Activated gamma-delta T cell treated with anti-CD3 and anti-CD28 coated beads, Interleukin-2, amount 50 U/mL, for 16 hours (primary cell): ENCODE measurements at regions not wholly inside any gene's neighbourhood (a gene's known extent, or its start where the extent isn't known, plus 50 kb on each side); places are given as distances from the start of the nearest gene placed in this dataset.

Experiments used
- DNase-seq: peaks from one replicate; pipeline ENCODE4 v3.0.0-alpha.2; 2020; ENCODE audit warnings: low read depth

DNA sequence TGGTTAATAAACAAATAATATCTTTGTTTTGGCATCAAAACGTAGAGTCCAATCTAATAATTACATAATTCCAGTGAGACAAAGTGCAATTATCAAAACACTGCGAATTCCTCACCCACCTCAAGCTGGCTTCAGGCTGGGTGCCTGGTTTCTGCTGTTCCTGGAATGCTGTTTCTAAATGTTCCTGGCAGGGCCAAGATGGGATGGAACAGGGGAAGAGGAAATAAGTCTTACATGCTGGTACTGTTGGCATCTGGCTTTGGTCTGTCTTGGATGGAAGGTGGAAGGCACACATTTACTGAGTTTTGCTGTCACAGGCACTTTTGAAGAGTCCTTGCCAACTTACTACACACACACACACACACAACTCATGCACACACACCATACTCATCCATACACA is 101.9 kb upstream of the SLCO3A1 start:
- DNase-seq = no peak

DNA sequence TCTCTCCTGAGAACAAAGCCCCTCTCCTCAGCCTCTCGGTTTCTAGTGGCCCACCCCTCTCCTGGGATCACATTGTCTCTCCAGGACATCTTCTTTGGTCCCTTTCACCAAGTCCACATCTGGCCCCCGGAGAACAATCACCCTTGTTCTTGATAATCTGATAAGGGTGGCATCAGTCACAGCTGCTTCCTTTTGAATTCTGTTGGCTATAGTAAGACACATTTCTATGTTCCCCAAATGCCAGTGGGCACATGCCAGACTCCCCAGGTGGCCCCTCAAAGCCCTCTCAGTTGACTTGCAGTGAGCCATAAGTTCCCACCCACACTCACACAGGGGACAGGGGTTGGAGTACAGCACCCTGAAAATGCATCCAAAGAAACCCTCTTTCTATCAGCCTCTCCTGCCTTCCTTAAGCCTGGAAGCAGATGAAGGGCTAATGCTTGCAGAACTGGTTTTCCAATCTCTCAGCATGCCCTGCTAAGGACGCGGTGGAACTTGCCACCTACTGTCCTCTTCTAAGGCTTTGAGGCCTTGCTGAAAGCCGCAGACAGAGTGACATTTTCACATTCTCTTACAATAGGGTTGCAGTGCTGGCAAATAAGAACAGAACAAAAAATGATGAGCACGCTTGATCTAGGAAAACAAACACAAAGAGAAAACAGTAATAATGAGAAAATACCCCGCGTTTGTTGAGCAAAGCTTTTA is 101.3 kb upstream of the SLCO3A1 start:
- DNase-seq = no peak

DNA sequence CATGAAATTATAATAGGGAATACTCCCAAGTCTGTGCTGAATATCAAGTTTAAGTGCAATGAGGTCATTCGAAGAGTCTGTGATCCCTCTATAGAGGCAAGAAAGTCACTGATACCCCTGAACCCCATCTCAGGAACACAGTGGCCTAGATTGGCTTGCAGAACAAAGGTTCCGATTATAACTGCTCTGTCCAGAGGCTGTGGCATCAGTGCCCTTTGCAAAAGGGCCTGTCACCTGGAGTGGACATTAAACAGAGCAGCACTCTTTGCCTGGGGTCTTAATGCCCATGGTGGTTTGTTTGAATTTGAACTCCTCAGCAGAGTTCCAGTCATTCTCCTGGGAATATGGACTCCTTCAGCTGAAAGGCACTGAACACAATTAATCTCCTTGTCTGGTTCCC is 93.9 kb upstream of the SLCO3A1 start:
- DNase-seq = no peak

DNA sequence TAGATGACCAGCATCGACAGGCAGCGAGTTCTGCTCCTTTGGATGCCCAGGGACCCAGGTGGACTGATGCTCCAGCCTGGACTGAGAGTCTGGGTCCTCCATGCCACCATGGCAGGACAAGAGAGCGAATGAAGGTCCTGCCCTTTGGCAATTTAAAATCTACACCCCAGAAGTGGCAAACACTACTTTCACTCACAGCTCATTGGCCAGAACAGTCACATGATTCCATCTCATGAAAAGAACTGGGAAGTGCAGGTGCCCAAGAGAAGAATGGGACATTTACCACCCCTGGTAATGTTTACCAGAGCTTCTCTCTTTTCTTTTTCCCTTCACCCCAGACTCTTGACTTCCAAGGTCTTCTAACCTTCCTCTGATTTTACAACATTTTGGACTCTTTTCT is 87.8 kb upstream of the SLCO3A1 start:
- DNase-seq = no peak

DNA sequence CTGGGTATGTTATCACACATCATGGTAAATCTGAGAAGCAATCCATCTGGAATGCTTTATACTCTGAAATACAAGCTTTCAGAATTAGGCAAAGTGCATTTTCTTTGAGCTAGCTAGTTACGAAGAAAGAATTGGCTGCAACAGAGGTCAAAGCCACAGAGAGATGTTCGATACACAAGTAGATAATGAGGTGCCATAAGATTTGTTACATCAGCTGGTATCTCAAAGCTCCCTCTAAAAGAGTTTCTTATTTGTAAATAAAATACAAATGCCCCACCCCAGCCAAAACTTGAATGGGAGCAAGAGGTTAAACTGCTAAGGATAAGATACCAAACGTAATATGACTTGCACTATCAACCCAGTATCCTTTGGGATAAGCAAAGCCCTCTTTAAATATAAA is 84.0 kb upstream of the SLCO3A1 start:
- DNase-seq = no peak

DNA sequence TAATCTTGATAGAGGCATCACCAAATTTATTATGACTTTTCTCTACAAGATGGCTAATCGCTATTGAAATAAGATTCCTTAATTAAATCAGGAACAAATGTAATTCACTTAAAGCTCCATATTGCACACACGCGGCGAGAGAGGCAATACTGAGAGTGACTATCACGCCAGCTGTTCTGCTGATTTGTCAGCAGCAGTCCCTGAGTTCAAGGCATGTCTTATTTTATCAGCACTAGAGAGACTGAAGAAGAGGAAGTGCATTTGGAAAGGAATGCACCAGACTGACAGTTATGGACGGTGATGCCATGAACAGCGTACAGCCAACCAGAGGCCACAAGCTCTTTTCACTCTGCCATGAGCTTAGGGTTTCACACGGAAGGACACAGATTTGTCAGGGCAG is 83.6 kb upstream of the SLCO3A1 start:
- no peak for DNase-seq

DNA sequence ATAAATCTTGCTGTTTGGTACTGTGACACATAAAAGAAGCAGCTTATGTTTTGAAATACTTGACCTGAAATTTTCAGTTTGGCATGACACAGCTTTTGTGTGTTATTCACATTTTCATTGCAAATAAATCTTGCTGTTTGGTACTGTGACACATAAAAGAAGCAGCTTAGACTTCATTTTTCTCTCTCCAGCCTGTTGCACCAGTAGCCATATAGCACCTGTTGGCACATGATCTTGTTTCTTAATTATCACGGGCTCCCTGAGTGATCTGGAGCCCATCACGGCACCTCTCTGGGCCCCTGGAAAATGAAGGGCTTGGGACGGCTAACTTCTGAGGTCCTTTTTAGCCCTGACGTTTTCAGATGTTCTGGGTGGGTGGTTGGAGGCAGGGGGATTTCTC is 77.4 kb upstream of the SLCO3A1 start:
- DNase-seq = no peak

DNA sequence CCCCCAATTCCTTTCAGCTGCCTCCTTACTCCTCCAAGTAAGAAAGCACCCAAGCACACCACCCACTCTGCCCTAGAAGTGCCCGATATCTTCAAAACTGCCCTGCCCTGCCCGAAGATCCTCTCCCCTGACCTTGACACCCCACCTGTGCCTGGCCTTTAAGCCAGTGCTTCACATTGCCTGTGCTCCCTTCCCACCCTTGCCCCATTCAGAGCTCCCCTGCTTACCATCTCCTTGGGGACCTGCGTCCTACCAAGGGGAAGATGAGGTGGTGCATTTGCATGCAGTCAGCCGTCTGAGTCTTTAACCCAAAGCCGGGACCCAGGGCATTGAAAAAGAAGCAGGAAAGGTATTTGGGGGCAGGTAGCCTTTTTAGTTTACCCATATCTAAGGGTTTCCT is 73.5 kb upstream of the SLCO3A1 start:
- no peak for DNase-seq

DNA sequence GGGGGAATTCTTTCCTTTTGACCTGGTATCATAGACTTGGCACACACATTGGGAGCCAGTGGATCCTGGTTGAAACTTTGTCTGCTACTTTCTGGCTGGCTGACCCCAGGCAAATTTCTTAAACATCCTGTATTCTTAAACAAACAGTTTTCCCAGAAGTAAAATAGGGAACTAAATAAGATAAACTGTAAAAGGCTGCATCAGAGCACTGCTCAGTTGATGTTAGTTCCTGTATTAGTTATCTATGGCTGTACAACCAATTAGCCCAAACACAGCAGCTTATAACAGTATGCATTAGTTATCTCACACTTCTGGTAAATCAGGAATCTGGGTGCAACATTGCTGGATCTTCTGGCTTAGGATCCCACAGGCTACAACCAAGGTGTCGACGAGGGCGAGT is 73.1 kb upstream of the SLCO3A1 start:
- DNase-seq = no peak

DNA sequence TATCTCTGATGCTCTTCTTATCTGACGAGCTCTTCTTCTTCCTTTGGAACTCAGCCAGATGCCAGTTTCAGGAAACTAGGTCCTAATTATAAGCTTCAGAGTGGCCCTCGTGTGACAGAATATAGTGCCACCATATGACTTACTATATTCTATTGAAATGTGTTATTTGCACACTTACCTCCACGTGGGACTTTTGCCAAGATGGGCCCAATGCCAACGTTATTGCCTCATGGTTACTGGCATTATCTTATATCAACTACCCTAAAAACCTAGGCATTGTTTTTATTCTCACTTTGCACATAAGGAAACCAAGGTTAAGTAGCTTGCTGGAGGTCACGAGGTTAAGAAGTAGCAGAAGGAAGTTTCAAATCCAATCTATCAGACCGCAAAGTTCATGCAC is 71.3 kb upstream of the SLCO3A1 start:
- DNase-seq = no peak

DNA sequence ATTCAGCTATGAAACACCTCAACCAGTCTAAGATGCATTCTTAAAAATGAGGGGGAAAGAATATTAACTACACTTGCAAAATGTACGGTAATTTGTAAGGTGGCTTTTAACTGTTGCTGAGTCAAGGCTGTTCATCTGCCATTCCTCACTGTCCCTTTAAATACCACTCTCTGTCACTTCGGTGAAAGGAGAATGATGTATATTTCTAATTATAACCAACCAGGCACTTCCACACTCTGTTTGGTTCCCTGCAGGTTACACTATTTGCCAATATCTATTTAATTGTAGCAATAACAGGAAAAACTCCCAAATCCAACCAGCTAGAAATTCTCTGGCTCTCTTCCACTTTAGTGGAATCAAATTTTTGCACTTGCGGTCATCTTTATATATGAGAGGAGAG is 70.5 kb upstream of the SLCO3A1 start:
- DNase-seq = no peak

DNA sequence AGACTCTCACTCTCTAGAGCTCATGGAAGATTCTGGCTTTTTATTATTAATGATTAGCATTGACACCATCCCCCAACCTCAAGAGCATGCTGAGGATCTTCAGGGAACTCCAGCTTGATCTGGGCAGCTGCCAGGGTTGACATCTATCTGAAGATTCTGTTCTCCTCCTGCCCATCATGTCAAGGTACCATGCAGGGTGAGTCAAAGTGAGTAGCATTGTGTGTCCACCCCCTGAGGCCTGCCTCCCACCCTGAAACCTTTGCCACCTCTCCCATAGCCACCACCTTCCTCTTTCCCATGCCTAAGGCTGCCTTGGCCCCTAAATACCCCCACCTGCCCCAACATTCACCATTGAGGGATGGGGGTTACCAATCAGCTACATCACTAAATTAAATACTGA is 70.1 kb upstream of the SLCO3A1 start:
- no peak for DNase-seq

DNA sequence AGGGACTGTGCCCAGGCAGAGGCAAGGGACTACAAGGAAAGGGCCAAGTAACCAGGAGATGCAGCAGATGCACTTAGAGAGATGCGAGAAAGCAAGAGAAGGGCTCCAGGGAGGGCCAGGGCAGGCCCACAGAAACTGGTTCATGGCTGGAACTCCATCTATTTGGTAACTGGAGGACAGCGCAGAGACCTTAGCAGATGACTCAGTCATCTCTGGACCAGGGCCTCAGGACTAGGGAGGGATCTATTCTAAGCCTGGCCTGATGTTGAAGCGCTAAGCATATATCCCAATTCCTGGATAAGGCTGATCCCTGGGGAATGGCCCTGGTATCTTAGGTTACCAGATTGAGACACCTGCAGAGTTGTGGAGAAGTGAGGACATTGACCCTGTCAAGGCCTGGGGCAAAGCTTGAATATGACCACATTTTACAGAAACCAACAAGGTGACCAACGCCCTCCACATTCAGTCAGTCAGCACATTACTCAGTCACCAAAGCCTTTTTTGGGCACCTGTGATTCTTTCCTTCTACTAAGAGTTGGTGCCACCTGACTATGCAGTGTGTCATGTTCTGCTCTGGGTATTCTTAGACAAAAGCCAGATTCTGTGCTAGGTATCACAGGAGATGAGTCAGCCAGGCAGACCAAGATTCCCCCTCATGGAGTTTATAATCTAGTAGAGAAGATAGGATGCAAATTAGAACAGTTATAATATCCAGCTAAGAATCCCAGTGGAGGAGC is 68.4 kb upstream of the SLCO3A1 start:
- no peak for DNase-seq

DNA sequence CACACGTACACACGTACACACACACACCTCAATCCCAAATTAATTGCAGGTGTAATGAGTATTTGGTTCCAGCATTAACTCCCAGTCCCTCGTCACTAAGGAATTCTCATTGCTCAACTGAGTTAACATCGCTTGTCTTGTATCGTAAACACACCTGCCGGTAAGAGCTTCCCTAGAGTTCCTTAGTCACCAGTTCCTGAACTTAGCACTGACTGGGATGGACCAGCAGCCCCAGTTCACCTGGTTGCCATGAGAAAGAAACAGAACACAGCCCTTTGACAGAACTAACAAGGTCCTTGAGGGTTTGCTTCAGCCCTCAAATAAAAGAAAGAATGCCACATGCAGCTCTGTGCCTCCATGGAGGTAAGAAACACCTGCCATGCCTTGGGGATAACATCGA is 66.3 kb upstream of the SLCO3A1 start:
- DNase-seq = no peak

DNA sequence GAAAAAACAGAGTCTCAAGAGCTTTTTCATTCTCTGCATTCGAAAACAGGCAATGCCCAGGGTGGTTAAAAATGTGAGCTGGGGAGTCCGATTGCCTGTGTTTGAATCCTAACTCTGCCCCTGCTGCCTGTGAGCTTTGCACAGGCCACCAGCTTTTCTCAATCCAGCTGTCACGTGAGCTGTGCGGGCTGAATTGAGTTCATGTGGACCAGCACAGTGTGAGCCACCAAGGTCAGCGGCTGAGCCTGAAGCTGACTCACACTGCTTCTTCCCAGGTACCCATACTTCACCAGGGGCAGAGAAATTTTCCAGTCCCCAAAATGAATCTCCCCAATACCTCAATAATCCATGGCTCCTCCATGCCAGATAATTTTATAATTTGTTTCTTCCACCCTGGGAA is 64.4 kb upstream of the SLCO3A1 start:
- no peak for DNase-seq

DNA sequence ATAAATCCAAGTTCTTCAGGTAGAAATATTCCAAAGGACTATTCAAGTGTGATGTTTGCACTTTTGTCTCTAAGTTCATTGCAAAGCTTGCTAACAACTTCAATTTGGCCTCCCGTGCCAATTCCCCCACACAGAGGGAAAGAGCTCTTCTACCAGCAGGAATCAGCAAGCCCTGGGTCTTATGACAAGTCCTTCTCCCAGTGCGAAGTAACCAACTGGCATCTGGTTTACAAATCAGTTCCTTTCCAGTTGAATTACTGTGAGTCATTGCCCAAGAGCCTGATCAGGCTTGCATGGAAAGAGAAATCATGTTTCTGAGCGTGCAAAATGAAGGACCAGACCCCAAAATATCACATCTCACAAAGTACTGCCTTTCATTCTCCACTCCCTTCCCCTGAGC is 62.7 kb upstream of the SLCO3A1 start:
- no peak for DNase-seq

DNA sequence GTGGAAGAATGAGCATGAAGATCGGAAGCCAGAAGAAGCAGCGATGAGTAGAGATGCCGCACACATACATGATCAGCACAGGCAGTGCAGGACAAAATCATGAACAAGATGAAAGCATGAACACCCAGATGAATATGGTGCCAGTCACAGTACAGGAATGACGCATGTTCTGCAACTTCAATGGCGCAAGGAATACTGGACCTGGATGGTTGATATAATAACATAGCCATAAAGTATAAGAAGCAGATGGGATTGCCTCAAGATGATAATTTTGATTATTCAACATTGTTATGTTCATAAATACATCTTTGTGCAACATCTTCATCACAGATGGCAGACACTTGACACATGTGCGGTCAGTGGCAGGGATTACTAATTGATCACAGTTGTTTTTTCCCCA is 59.7 kb upstream of the SLCO3A1 start:
- no peak for DNase-seq

DNA sequence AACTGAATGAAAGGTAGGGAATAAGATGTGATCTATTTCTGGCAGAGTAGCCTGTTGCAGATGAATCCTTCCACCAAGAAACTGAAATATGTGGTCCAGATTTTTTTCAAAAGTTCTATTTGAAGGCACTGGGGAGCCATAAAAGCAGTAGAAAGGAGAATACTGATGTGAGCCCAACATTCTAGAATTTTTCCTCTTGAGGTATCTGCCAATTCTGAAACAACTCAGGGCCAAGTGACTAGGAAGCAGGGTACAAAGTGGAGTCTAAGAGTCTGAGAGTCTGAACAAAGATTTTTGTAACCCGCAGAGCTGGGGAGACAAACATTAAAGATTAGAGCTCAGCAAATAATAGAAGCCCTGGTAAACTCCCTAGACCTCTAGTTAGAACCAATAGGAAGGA is 58.3 kb upstream of the SLCO3A1 start:
- no peak for DNase-seq

DNA sequence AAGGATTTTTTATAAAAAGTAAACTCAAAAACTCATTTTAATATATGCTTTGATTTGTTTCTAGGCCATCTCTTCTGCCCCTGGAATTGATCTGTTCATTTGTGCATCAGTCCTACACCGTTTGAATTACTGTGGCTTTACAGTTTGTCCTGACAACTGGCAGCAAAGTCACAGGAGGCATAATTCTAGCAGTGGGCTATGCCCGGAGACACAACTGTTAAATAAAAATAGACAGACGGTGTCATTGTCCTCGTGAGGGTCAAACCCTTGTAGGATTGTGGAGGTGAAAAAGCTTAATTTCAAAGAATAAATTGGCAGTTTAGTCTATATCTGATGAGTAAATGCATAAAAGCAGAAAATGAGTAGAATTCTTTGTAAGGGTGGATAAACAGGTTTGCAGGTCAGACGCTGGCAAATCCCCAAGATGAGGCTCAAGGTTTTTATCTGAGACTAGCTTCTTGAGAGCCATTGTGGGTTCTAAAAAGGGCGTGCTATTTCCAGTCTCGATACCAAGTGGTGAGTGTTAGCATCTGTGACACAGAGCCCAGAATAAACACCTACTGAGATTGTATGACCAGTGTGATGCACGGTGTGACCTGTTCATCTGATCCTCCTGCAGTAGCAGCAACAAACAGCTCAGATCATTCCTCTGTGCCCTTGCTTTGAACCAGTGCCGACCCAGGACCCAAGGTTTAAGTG is 51.5 kb upstream of the SLCO3A1 start:
- no peak for DNase-seq

DNA sequence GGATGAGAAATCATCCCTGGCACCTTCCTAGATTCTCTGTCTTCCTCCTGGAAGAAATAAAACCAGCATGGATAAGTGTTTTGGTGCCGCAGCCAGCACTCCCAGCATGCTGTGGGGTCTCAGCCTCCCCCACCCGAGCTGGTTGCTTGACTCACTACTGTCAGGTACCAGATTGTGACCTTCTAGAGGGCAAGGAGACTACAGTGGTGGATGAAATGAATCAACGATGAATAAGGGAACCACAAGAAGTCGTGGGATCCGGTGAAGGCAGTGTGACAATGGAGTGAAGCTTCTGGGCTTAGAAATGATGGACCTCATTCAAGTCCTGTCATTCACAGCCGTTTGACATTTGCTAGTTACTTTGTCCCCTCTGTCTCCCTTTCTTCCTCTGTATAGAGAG is 50.2 kb upstream of the SLCO3A1 start:
- no peak for DNase-seq
